GM13976 (cell line): ENCODE measurements at regions not wholly inside any gene's neighbourhood (a gene's known extent, or its start where the extent isn't known, plus 50 kb on each side); places are given as distances from the start of the nearest gene placed in this dataset.

Experiments
- DNase-seq: peaks from one replicate; pipeline ENCODE4 v3.0.0; 2012; ENCODE audit warnings: low spot score
- CTCF ChIP-seq: IDR thresholded peaks from 2 replicates; pipeline ENCODE4 v1.5.1; 2012; ENCODE audit warnings: borderline replicate concordance, mild to moderate bottlenecking; ENCODE audit not compliant: insufficient read depth; ENCODE audit errors: extremely low read depth, missing control alignments, control extremely low read depth
- in situ Hi-C: fragments of 300-500 bp; cut with MboI; formaldehyde crosslinking; loops from one replicate; pipeline ENCODE4 v1.12.0; 2022; ENCODE audit warnings: low sequenced_read_pairs, mixed read lengths, inconsistent platforms; ENCODE audit not compliant: unreplicated experiment

DNA sequence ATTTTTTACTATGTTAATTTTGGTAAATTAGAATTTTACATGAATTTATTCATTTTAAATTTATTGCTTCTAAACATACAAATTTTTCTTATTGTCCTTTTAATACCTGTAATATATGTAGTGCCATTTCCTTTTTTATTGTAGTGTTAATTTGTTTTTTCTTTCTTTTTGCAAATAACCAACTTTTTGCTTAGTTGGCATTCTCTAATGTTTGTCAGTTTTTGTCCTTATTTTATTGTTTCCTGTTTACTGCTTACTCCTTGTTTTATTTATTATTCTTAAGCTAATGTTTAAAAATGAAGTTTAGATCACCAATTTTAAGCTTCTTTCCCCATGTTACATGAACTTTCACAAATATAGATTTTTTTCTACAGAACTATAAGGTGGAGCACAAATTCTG is 516.6 kb downstream of the SLITRK1 start:
- in situ Hi-C loops = no loop called here
- no peak for TF ChIP-seq CTCF
- no peak for DNase-seq

GRCh38 chr13:83355041-83355440 is 527.2 kb downstream of the SLITRK1 start:
- TF ChIP-seq CTCF = no peak
- in situ Hi-C loops = no loop called here
- DNase-seq = no peak

GRCh38 chr13:83352391-83352790 is 529.9 kb downstream of the SLITRK1 start:
- TF ChIP-seq CTCF = no peak
- no peak for DNase-seq
- in situ Hi-C loops = no loop called here

DNA sequence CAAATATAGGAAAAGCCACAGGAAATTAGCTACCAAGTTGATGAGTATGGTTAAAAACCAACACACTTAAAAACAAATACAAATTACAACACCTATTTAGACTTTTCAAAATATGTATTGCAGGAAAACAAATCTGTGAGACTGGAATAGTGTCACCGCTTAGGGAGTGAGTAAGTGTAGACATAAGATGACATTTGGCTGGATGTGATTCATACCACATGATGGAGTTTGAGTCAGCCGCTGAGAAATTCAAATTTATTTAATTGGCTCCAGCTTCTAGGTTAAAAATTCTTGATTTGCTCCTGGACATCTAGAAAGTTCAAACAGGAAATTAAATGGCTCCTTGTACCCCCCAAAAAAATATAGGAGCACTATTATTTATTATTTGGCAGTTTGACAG is 531.7 kb downstream of the SLITRK1 start:
- in situ Hi-C loops = no loop called here
- TF ChIP-seq CTCF = no peak
- no peak for DNase-seq

- no peak for DNase-seq
- TF ChIP-seq CTCF = no peak
- in situ Hi-C loops = no loop called here
Measured at GRCh38 chr13:83344518-83344917, 537.8 kb downstream of the SLITRK1 start.

DNA sequence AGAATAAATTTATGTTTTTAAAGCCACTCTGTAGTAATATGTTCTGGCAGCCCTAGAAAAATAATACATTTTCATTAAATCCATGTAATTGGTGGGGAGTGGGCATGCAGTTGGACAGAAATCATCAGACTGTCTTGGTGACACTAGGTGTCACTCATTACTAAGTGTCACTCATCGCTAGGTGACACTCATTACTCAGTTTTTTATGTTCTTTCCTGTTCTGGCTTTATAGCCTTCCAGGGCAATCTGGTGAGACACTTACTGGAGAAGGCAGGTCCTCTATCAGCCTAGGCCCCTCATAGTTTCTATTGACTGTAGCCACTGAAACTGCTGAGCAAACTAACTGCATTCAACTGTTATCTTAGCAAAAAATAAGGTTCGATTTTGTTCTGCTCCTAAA is 542.1 kb downstream of the SLITRK1 start:
- TF ChIP-seq CTCF = no peak
- in situ Hi-C loops = no loop called here
- DNase-seq = no peak

GRCh38 chr13:83333614-83334388 is 548.5 kb downstream of the SLITRK1 start:
- no peak for DNase-seq
- no peak for TF ChIP-seq CTCF
- in situ Hi-C loops = no loop called here
